H1 (cell line): ENCODE measurements at regions not wholly inside any gene's neighbourhood (a gene's known extent, or its start where the extent isn't known, plus 50 kb on each side); places are given as distances from the start of the nearest gene placed in this dataset.
A peak's percentile ranks its signal among the peaks of the same experiment; 100 is the strongest.

ENCODE experiments used
- E2F6 ChIP-seq: IDR thresholded peaks from 2 replicates; pipeline ENCODE4 v1.6.1; 2012; ENCODE audit warnings: inconsistent platforms
- EP300 ChIP-seq, 2 experiments: IDR thresholded peaks; 1 replicate in 1 of 2; 2 replicates in 1 of 2; pipeline ENCODE4 v1.6.1; 2011 to 2012; ENCODE audit warnings: low read depth in 2 of 2, low read length in 2 of 2, mild to moderate bottlenecking in 2 of 2, borderline replicate concordance in 1 of 2, inconsistent platforms in 1 of 2, moderate library complexity in 1 of 2
- PHF8 ChIP-seq: fragments of 200-600 bp; sonication (generic); conservative IDR thresholded peaks from 2 replicates; pipeline ENCODE4 v1.7.1; 2012; ENCODE audit warnings: low read depth, mild to moderate bottlenecking, inconsistent platforms, low read length, moderate library complexity
- RBBP5 ChIP-seq: IDR thresholded peaks from 2 replicates; pipeline ENCODE4 v1.7.1; 2012; ENCODE audit warnings: low read depth, mild to moderate bottlenecking, inconsistent platforms, low read length, moderate library complexity, borderline replicate concordance
- RFX5 ChIP-seq: IDR thresholded peaks from 2 replicates; pipeline ENCODE4 v1.6.1; 2011; ENCODE audit warnings: low read depth, low read length, improper control_type of control experiment, borderline replicate concordance
- RNF2 ChIP-seq: fragments of 200-900, 300-1000 bp; sonication (generic); IDR thresholded peaks from 2 replicates; pipeline ENCODE4 v1.7.1; 2016; ENCODE audit warnings: borderline replicate concordance, low read depth, mild to moderate bottlenecking, antibody characterized with exemption, low read length; ENCODE audit not compliant: poor library complexity, severe bottlenecking; ENCODE audit errors: missing control alignments

GRCh38 chr17:20908313-20909267 lies 134.2 kb downstream of the USP22 start (continued):
- TF ChIP-seq RNF2 (no peak), E2F6 (peak; percentile 73), RBBP5 (peak; percentile 78; the same call in 1 of the 2 replicates), EP300 (IDR thresholded peaks at IDR 0.05; ENCODE audit: borderline replicate concordance in 1 of 2, low read depth in 2 of 2, low read length in 2 of 2) (peak in 1 of 2 experiments; percentile 93; a peak in 1 of 3 replicates), PHF8 (no peak; the same call in 1 of the 2 replicates), RFX5 (no peak)
